LNCAP (cell line): ENCODE measurements at regions not wholly inside any gene's neighbourhood (a gene's known extent, or its start where the extent isn't known, plus 50 kb on each side); places are given as distances from the start of the nearest gene placed in this dataset.

Source experiments
- TF ChIP-seq, protein P1 (sequence below): fragments of 450-650 bp; IDR thresholded peaks from 2 replicates; pipeline ENCODE4 v1.5.1; 2017; ENCODE audit warnings: mild to moderate bottlenecking

DNA sequence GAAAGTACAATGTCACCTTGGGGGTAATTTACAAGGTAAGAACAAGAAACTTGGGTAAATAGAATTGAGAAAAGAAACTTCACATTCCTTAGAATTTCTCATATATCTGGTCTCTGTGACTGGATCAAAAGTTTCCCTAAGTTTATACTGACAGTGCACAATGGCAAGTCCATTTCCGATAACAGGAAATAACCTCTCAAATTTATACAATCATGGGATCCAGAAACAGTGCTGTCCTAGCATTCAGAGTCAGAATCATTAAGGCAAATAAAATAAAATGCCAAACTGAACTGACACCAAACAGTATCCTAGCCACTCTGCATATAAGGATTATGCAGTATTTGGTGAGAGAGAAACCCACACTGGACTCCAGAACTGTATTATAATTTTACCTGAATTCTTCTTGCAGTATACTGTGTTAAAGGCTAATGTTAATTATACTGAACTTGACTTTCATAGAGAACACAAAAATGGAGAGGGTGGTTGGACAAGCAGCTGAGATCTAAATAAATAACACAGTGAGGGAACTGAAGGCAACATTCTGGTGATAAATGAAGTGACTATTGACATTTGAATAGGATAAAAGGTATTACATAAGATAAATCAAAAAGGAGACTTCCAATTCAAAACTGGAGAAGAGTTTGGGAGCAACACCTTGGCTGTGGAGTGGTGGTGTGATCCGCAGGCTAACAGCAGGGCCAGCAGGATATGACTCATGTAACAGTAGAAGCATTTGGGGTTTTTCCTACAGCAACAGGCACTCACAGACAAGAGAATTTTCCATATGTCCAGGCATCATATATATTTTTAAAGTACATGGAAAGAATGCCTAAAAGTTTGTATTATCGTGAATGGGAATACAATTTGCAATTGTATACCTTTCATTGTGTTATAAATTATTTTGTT lies 932.5 kb upstream of the MIR17HG start:
- TF ChIP-seq, protein P1, sequence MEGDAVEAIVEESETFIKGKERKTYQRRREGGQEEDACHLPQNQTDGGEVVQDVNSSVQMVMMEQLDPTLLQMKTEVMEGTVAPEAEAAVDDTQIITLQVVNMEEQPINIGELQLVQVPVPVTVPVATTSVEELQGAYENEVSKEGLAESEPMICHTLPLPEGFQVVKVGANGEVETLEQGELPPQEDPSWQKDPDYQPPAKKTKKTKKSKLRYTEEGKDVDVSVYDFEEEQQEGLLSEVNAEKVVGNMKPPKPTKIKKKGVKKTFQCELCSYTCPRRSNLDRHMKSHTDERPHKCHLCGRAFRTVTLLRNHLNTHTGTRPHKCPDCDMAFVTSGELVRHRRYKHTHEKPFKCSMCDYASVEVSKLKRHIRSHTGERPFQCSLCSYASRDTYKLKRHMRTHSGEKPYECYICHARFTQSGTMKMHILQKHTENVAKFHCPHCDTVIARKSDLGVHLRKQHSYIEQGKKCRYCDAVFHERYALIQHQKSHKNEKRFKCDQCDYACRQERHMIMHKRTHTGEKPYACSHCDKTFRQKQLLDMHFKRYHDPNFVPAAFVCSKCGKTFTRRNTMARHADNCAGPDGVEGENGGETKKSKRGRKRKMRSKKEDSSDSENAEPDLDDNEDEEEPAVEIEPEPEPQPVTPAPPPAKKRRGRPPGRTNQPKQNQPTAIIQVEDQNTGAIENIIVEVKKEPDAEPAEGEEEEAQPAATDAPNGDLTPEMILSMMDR: no peak

DNA sequence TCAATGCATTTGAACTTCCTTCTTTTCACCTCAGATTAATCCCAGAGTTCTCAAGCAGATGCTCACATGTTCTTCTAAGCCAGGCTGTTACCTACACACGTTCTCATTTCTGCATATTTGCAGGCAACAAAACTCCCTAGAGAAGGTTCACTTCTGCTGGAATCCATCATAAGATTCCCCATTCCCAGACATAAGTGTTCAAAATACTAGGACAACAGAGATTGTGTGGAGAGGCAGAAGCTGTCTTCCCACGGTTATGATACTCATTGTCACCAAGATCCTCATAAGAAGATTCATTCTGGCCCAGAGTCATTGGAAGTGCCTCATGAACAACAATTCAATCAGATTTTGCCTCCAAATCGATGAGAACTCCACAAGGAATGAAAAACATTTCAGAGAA lies 931.6 kb upstream of the MIR17HG start:
- TF ChIP-seq, protein P1: no peak

DNA sequence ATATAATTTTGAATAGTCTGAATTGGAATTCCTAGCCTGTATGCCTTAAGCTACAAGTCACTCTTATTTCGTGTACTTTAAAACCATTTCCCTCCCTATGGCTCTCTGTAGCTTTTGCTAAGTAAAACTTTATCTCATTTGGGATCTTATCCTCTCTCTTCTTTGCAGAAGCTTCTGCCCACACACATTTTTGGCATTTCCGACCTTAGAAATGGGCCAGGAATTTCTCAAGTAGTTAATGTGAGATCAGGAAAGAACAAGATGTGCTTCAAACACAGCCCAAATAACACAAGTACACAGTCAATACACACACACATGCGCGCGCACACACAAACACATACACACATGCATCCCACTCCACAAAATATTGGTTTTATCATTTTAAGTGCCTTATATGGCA lies 931.0 kb upstream of the MIR17HG start:
- TF ChIP-seq, protein P1: no peak

DNA sequence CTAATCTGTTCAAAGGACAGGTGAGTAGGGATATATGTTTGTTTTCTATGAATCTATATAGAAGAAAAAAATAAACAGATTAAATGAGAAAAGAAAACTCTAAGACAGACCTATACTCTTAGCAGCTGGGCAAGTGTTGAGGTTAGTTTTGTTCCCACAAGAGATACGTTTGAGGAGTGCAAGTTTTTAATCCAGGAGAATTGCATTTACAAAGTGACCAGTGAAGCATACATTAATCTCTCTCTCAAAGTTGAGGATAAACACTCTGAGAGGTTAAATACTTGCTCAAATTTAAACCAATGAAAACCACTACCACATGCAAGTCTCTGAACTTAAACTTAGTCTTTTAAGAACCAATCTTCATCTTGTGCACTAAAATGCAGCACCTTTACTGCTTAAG lies 930.5 kb upstream of the MIR17HG start:
- TF ChIP-seq, protein P1: no peak

DNA sequence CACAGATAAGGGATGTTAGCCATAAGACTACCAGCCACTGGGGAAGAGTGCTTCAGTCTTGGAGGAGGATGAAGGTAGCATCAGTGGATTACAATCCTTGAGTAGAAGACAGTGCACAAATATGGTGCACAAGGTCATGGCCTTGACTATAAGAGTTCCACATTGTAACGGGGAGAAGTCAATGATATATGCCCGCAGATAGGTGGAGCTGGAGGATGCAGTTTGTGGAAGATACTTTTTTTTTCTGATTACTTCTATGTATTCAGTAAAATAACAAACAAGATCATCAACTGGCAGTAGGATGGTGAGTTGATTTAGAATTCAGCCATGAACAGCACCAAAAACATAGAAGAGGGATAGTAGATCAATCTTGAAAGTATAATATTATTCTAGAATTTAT lies 926.8 kb upstream of the MIR17HG start:
- TF ChIP-seq, protein P1: no peak

DNA sequence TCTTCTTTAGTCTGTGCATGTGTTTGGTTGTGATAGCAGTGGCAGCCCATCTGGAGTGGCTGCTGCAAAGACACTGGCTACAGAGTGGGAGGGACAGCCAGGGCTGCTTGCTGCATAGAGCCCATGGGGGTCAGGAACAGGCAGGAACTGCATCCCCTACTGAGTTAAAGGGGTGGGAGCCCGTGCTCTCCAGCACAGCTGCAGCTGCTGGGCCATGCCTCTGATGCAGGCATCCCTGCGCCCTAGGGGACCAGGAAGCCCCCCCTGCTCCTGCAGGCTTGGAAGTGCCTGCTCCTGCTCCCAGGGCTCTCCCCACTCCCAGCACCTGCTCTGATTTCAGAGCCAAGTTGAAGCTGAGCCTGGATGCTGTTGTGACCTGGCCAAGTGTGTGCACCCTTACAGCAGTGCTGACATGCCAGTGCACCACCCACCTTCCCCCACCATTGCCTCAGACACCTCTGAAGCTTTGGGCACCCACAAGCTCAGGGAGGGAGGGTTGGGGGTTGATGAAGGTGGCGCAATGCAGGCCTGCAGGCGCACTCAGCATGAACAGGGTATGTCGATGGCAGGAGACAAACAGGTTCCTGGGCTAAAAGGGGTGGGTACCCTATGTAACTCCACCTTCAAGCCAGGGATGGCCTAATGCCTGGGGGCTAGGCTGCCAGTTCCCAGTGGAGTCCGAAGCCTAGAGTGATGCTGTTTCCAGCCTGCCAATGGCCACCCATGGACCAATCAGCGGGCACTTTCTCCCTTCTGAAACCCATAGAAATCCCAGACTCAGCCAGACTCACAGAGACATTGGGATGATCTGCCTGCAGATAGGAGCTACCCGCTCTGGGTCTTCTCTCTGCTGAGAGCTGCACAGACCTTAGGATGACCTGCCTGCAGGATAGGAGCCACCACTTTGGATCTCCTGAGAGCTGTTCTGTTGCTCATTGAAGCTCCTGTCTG lies 919.9 kb upstream of the MIR17HG start:
- TF ChIP-seq, protein P1: no peak

DNA sequence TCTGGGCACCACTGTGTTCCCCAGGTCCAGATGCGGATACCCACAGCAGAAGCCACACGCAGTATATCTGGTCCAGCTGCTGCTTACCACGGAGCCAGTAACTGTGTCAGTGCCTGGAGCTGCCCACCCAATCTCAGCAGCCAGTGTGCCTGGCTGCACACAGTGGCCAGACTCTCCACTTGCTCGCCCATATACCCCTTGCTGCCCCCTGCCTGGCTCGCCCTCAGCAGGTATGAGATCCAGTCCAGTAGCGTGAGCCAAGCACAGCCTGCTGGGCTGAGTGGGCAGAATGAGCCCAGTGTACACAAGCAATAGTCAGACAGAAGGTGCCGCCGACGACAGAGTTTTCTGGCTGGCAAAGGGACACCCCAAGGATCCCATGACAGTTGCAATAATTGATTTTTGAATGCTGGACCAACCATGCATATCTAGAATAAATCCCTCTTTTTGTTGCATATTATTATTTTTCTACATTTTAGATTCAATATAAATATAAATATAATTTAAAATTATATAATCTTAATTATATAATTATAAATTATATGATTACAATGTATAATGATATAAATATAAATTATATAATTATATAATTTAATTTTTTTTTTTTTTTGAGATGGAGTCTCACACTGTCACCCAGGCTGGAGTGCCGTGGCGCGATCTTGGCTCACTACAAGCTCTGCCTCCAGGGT lies 918.8 kb upstream of the MIR17HG start:
- TF ChIP-seq, protein P1: no peak
